ENCODE measurements at regions not wholly inside any gene's neighbourhood (a gene's known extent, or its start where the extent isn't known, plus 50 kb on each side); places are given as distances from the start of the nearest gene placed in this dataset.

DNA sequence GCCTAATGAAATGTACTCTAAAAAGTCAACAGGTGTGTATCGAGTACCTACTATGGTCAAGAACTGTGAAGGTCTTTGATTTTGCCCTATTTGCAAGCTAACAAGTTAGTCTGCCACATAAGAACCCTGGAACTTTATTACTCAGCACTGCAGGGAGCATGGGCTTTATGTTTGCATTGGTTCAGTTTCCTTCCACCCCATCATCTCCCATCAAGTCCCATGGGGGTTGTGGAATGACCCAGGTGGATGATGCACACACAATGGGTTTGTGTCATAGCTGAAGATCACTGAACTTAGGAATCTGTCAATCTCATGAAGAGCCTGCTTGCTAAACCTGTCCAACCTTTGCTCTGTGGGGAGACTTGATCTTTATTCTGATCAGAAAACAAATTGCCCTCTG is 265.5 kb downstream of the RPRM start:
- TF ChIP-seq POLR2A (IDR thresholded peaks at IDR 0.05): no peak
- TF ChIP-seq EP300 (IDR thresholded peaks at IDR 0.05): no peak
- no peak for TF ChIP-seq POLR2AphosphoS5 (IDR thresholded peaks at IDR 0.05)
- TF ChIP-seq CTCF (IDR thresholded peaks at IDR 0.05): no peak
- Histone ChIP-seq H3K4me1 (no peaks in the 10 kb centered on the region), H3K9me3 (no peaks in the 10 kb centered on the region), H3K27me3 (no peaks in the 10 kb centered on the region), H3K4me3 (no peak overlapping the region), H3K36me3 (no peaks in the 10 kb centered on the region), H3K27ac (no peak overlapping the region)
- no peak for DNase-seq (ENCODE audit: low spot score in 2 of 2)
- 85% methylated on average over 1 of the region's 1 CpG for WGBS

GRCh38 chr2:153197402-153198386 is 280.9 kb downstream of the RPRM start:
- H3K36me3 ChIP-seq: no peaks in the 10 kb centered on the region
- TF ChIP-seq EP300 (IDR thresholded peaks at IDR 0.05): no peak
- TF ChIP-seq CTCF (IDR thresholded peaks at IDR 0.05): no peak
- TF ChIP-seq POLR2AphosphoS5 (IDR thresholded peaks at IDR 0.05): no peak
- H3K9me3 ChIP-seq: peaks cover 3% of the 10 kb centered on the region
- WGBS: 64% methylated on average over 9 of the region's 11 CpGs
- no peaks in the 10 kb centered on the region for H3K27me3 ChIP-seq
- no peak overlapping the region for H3K27ac ChIP-seq
- H3K4me1 ChIP-seq: no peaks in the 10 kb centered on the region
- no peak overlapping the region for H3K4me3 ChIP-seq
- no peak for DNase-seq (ENCODE audit: low spot score in 2 of 2)

DNA sequence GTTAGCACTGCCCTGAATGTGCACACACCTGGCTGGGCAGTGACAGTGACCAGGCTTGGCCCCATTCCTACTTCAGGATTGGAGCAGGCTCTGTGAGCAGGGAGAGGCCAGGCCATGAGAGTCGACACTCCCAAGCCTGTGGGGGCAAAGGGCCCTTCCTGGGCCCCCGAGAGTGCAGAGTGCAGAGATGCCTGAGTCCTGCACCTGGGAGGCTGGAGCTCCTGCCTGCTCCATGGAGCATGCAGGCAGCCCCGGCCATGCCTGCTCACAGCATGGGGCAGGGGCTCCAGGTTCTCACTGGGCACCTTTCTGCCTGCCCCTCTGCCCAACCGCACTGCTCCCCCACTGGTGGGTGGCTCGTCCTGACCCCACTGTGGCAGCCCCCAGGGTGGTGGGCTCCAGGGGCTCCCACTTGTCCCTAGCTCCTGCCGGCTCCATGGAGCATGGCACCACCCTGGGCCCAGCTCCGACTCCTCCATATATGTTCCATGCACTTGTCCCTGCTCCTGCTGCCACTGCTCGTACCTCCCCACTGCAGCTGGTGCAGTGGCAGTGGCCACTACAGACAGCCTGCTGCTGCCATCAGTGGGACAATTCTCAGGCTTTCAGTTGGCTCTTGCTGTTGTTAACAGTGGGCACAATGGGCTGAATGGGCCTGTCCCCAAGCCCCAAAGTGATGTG is 282.0 kb downstream of the RPRM start:
- WGBS: 93% methylated on average over 5 of the region's 8 CpGs

GRCh38 chr2:153195342-153195741 is 283.2 kb downstream of the RPRM start:
- H3K27me3 ChIP-seq: no peaks in the 10 kb centered on the region
- no peak overlapping the region for H3K27ac ChIP-seq
- no peaks in the 10 kb centered on the region for H3K36me3 ChIP-seq
- DNase-seq (ENCODE audit: low spot score in 2 of 2): no peak
- no CpG with 5 or more reads among the region's 2 CpGs for WGBS
- no peaks in the 10 kb centered on the region for H3K4me1 ChIP-seq
- H3K4me3 ChIP-seq: no peak overlapping the region
- peaks cover 3% of the 10 kb centered on the region for H3K9me3 ChIP-seq
- TF ChIP-seq POLR2AphosphoS5 (IDR thresholded peaks at IDR 0.05) (no peak), EP300 (IDR thresholded peaks at IDR 0.05) (no peak), POLR2A (IDR thresholded peaks at IDR 0.05) (no peak), CTCF (IDR thresholded peaks at IDR 0.05) (no peak)

More for the DNA sequence above, 282.0 kb downstream of the RPRM start:
- Histone ChIP-seq H3K4me1 (no peaks in the 10 kb centered on the region), H3K9me3 (peaks cover 3% of the 10 kb centered on the region), H3K4me3 (no peak overlapping the region), H3K36me3 (no peaks in the 10 kb centered on the region), H3K27ac (no peak overlapping the region), H3K27me3 (no peaks in the 10 kb centered on the region)
- TF ChIP-seq CTCF (IDR thresholded peaks at IDR 0.05): no peak
- no peak for TF ChIP-seq POLR2AphosphoS5 (IDR thresholded peaks at IDR 0.05)
- TF ChIP-seq EP300 (IDR thresholded peaks at IDR 0.05): no peak
- TF ChIP-seq POLR2A (IDR thresholded peaks at IDR 0.05): no peak
- no peak for DNase-seq (ENCODE audit: low spot score in 2 of 2)
